GM18867 (cell line): ENCODE measurements at regions not wholly inside any gene's neighbourhood (a gene's known extent, or its start where the extent isn't known, plus 50 kb on each side); places are given as distances from the start of the nearest gene placed in this dataset.
"Not testable (repeated sequence)": the region's sequence is repeated elsewhere in the genome, so short reads cannot be mapped to it uniquely, and the experiment has no call there.

Experiments
- ATAC-seq: cut with Tn5 transposase; IDR thresholded peaks from one replicate; pipeline ENCODE4 v1.9.1; 2021; ENCODE audit warnings: mild to moderate bottlenecking, moderate library complexity; ENCODE audit not compliant: unreplicated experiment

- ATAC-seq, result no peak
Observed at GRCh38 chr1:193914871-193915270, 728.5 kb upstream of the B3GALT2 start.

GRCh38 chr1:193909406-193910082, 723.1 kb upstream of the B3GALT2 start:
- no peak for ATAC-seq

DNA sequence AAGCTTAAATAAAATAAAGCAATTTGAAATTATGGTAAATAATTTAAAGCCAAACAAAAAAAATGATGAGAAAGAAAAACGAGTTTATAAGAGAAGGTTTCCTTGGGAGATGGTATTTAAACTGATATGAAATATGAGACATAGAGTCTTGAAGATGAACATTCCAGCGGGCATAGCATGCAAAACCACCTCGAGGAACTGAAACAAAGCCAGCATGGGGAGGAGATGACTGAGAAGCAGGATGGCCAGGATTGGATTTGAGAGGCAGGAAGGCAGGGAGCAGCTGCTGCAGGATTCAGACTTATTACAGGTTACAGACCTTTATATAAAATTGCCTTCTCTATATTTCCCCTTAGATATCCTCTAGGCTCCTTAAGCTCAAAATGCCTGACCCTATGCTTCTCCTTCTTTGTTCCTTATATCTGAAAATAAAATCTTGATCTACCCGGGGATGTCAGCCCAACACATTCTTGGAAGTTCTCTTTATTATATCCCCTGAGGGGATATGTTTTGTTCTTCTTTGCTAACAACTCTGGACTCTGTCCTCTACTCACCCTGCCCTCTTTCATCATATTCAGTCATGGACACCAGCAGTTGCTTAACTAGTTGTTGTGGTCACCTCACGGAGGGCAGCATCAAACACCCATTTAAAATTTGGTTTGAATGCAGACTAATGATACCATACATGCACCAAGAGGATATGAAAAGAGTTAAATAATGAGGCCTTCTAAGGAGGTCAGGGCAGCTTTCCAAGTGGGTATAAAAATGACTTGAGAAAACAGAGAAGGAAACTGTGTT, 719.1 kb upstream of the B3GALT2 start:
- ATAC-seq, result no peak

- ATAC-seq, result no peak
Observed at GRCh38 chr1:193891788-193892187, 705.4 kb upstream of the B3GALT2 start.

GRCh38 chr1:193890935-193891334, 704.5 kb upstream of the B3GALT2 start:
- ATAC-seq, result no peak

DNA sequence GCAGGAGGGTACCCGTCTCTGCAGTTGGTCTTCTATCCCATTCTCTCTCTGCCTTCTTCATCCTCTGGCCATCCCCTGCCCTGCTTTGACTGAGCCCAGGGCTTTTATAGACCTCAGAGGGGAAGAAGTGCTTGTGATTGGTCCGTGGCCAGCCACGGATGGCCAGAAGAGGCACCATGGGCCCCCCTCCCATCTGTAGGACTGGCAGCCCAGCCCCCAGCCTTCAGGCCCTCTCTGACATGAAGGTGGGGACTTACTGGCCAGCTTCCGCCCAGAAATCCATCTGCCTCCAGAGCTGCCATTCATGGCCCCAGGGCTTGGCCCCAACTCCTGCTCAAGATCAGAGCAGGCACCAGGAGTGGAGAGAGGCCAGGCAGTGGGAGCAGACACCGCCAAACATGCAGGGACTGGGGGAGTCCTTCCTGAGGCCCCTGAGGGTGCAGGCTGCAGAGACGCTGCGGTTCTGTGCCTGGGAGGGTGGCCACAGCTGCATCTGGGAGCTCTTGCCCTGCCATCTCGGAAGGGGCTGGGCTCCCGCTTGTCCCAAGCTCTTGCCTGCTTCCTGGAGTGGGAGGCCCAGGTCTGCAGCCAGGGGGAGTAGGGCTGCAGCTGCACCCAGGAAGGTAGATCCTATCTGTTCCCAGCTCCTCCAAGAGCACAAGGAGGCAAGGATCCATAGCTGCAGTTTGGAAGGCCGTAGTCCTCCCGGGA, 698.6 kb upstream of the B3GALT2 start:
- ATAC-seq, result no peak

DNA sequence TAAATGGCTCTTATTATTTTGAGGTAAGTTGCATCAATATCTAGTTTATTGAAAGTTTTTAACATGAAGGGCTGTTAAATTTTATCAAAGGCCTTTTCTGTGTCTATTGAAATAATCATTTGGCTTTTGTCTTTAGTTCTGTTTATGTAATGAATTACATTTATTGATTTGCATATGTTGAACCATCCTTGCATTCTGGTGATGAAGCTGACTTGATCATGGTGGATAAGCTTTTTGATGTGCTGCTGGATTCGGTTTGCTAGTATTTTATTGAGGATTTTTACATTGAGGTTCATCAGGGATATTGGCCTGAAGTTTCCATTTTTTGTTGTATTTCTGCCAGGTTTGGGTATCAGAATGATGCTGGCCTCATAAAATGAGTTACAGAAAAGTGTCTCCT, 691.5 kb upstream of the B3GALT2 start:
- ATAC-seq, result not testable (repeated sequence)

DNA sequence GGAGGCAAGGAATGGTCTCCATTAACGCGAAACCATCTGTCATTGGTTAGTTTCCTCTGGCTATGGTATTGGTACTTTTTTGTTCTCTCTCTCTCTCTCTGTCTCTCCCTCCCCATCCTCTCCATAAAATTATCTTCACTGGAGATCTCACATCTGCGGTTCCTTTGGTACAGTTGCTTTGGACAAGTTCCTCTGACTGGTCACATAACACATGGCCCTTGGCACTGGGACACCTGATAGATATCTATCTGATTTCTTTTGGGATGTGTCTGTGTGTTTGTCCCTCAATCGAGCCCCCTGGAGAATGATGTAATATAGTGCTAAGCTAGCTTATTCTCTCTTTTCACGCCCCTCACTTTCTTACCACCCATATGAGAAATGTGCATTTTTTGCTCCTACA, 682.0 kb upstream of the B3GALT2 start:
- ATAC-seq, result no peak

DNA sequence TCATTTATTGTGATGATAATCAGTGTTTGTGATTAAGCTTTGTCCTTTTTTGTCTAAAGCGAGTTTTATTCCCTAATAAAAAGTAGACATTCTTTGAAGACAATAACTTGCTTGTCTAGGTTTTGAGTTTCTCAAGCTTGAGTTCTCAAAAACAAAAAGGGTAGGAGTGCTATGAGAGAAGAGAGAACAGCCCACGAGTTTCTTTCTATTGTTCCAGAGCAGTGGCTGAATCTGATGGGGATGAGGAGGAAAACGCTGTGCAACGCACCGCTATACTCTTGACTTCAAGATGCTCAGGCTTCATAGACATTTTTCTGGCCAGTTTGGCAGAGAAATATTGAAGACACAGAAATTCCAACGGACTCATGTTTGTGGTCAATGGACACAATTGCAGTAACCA, 669.8 kb upstream of the B3GALT2 start:
- no peak for ATAC-seq

DNA sequence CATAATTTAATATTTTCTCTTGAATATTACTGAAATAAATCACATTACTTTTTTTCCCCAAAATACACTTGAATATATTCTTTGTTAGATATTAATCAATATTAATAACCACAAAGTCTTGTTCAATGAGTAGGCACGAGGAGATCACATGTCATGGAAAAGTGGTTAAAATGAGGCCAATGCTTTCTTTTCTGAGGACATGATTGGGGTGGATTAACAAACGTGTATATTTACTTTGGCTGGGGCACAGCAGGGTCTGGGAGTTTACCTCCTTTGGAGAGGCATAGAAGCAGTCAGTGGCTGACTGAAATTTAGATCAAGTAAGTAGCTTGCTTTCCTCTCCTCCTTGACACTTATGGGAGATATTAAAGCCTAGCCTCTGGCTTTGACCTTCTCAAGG, 664.3 kb upstream of the B3GALT2 start:
- ATAC-seq, result no peak

DNA sequence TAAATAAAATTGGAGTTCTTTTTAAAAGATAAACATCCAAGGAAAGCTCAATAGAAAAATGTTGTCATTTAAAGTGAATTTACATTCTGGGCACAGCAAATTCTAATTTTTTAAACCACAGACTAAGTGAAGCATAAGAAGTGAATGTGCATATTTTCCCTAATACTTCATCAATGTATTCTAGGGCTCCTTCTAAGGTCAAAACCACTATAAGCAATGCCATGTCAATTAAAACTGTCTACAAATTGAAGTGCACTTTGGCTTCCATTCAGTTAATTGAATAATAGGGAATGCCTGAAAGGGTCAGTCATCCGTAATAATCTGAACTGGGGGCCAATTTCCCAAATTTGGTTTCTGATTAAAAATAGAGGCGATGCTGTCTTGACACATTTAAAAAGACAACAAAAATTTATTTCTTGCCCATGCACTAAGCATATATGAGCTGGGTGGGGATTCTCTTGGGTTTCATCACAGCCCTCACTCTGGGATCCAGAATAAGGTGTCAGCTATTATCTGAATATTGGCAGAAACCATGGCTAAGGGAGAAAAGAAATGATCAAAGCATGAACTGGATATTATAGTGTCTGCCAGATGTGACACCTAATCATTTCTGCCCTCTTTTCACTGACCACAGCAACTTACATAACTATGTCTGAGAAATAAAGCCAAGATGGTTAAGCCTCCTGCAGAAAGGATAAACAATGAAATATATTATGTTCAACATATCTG, 660.6 kb upstream of the B3GALT2 start:
- ATAC-seq, result no peak

- no peak for ATAC-seq
Observed at GRCh38 chr1:193846411-193846810, 660.0 kb upstream of the B3GALT2 start.

GRCh38 chr1:193841857-193842256, 655.4 kb upstream of the B3GALT2 start:
- ATAC-seq, result no peak

GRCh38 chr1:193831465-193831864, 645.1 kb upstream of the B3GALT2 start:
- ATAC-seq, result no peak

GRCh38 chr1:193827516-193827915, 641.1 kb upstream of the B3GALT2 start:
- no peak for ATAC-seq

- no peak for ATAC-seq
Observed at GRCh38 chr1:193819376-193819775, 633.0 kb upstream of the B3GALT2 start.

- ATAC-seq, result no peak
Observed at GRCh38 chr1:193807208-193807607, 620.8 kb upstream of the B3GALT2 start.

- no peak for ATAC-seq
Observed at GRCh38 chr1:193806079-193807048, 620.0 kb upstream of the B3GALT2 start.

- no peak for ATAC-seq
Observed at GRCh38 chr1:193799948-193800690, 613.7 kb upstream of the B3GALT2 start.
